Heart right ventricle (tissue), 16 donors: ENCODE measurements at regions not wholly inside any gene's neighbourhood (a gene's known extent, or its start where the extent isn't known, plus 50 kb on each side); places are given as distances from the start of the nearest gene placed in this dataset.

Experiments
- ATAC-seq, 8 donors: fragments of 200-7000 bp; cut with Tn5 transposase; one replicate each; pipeline ENCODE4 v1.9.1; 2020; ENCODE audit warnings: mild to moderate bottlenecking in 8 of 8, moderate library complexity in 8 of 8, moderate number of reproducible peaks in 1 of 8
- DNase-seq, 2 donors: peaks; one replicate each; pipeline ENCODE4 v3.0.0-alpha.2; 2020
- H3K27ac ChIP-seq, 10 donors: fragments of 200-600 bp; sonication (generic) in 2 of 10; one replicate each; pipeline versions ENCODE4 v1.5.0 to v1.8.0; 2020 to 2022; ENCODE audit warnings: mild to moderate bottlenecking in 3 of 10
- H3K27me3 ChIP-seq, 7 donors: fragments of 200-600 bp; one replicate each; pipeline ENCODE4 v1.8.0; 2021 to 2022; ENCODE audit warnings: mild to moderate bottlenecking in 2 of 7
- H3K36me3 ChIP-seq, 9 donors: fragments of 200-600 bp; sonication (generic) in 1 of 9; one replicate each; pipeline versions ENCODE4 v1.5.0 to v1.8.0; 2020 to 2022; ENCODE audit warnings: mild to moderate bottlenecking in 2 of 9
- H3K4me1 ChIP-seq, 9 donors: fragments of 200-600 bp; sonication (generic) in 1 of 9; one replicate each; pipeline versions ENCODE4 v1.5.0 to v1.8.0; 2020 to 2022; ENCODE audit warnings: mild to moderate bottlenecking in 4 of 9
- H3K4me3 ChIP-seq, 10 donors: fragments of 200-600 bp; sonication (generic) in 2 of 10; one replicate each; pipeline versions ENCODE4 v1.5.0 to v1.8.0; 2020 to 2022; ENCODE audit warnings: mild to moderate bottlenecking in 7 of 10, moderate library complexity in 2 of 10
- H3K9me3 ChIP-seq, 11 donors: fragments of 200-600 bp in 10 of 11; sonication (generic) in 2 of 11; one replicate each; pipeline versions ENCODE4 v1.5.0 to v1.8.0; 2013 to 2022; ENCODE audit warnings: mild to moderate bottlenecking in 2 of 11, control low read depth in 1 of 11, moderate library complexity in 1 of 11
- CTCF ChIP-seq, 9 donors: fragments of 200-600 bp; sonication (generic) in 2 of 9; IDR thresholded peaks; one replicate each; pipeline versions ENCODE4 v1.5.0 to v1.8.0; 2021 to 2022; ENCODE audit warnings: antibody characterized with exemption in 9 of 9, mild to moderate bottlenecking in 5 of 9, moderate library complexity in 1 of 9
- WGBS, 2 donors: extraction: QIAGEN DNeasy Blood & Tissue Kit; methylation state at CpG; one replicate each; pipeline ENCODE4 v1.1.7; 2013; ENCODE audit warnings: inconsistent platforms in 1 of 2; 5-methylcytosine and 5-hydroxymethylcytosine counted together
- intact Hi-C, 10 donors: fragments of 100-400 bp; cut with DNase I; formaldehyde crosslinking; loops; one replicate each; pipeline versions ENCODE4 v1.11.1 to v1.14.2; 2022
- donor health status: Arrhythmogenic right ventricular cardiomyopathy.
- donor health status: ischemic (EF 13 %, LVEDD 7.1; RV severe dilation, severe dysfunction).
- donor health status: healthy with polysubstance abuse.
- donor health status: DM: no; HTN: yes; CAD: no.
- donor health status: DM: no; HTN: no; CAD: no.
- donor health status: ischemic (EF 25% LVEDD 6.9; RV normal size, moderate dysfunction).
- donor health status: ischemic (EF 25% LVEDD 5.7; RV mildly dilated, moderate dysfunction).
- donor health status: healthy.
- donor health status: DM: yes; HTN: yes; CAD: no.
- donor health status: Ischemic cardiomyopathy.
- donor health status: ischemic (EF 35%, LVEDD 5.7; RV mildly dilated, moderate dysfunction).
- donor health status: nonischemic (EF 11% LVEDD 7.7; RV severe dilation, severe dysfunction).
- donor health status: DM: yes; HTN: yes; CAD: no.
- donor health status: PGD.
- donor health status: ischemic (EF 29% LVEDD 5.4; RV normal size, mild dysfunction).
- donor health status: nonischemic (EF 23%, LVEDD 6.1; RV moderate dilation, normal function).

DNA sequence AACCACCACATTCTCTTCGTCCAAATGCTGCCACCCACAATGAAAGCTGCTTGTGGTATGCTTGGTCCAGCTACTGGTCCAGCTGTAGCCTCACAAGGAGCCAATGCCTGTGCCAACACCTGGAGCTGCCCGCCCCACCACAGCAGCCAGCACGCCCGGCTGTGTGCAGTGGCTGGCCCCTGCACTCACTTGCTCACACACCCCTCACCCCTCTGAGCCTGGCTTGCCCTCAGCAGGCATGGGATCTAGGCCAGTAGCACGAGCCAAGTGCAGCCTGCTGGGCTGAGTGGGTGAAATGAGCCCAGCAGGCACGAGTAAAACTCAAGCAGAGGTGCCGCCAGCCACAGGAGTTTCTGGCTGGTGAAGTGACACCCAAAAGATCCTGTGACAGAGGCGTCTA lies 2096.4 kb upstream of the PCDH20 start:
- intact Hi-C loops, result no loop called here
- Histone ChIP-seq H3K9me3 (no peaks in the 10 kb centered on the region), H3K4me3 (no peak overlapping the region), H3K27ac (no peak overlapping the region), H3K27me3 (no peaks in the 10 kb centered on the region), H3K36me3 (no peaks in the 10 kb centered on the region), H3K4me1 (no peaks in the 10 kb centered on the region)
- no peak for TF ChIP-seq CTCF (IDR thresholded peaks at IDR 0.05)
- no peak for ATAC-seq
- WGBS, 2 donors, result 78% methylated on average over 8 of the region's 8 CpGs
- DNase-seq, result no peak

DNA sequence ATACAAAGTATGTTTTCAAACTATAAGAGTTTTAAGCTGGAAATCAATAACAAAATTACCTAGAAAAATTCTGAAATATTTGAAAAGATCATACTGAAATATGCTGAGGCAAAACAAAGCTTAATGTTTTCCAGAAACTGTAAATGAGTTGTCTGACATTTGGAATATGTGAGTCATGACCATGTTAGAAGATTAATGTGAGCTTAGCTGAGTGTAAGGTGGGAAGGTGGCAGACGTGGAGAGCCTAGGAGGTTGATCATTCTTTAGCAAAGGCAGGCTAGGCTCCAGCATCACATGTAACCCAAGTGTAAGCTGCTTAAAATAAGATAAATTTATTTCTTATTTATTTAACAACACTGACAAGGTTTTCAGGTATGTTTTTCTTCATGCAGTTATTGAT lies 2086.1 kb upstream of the PCDH20 start:
- WGBS, 2 donors, result 13 to 20% methylated on average over 1 of the region's 1 CpG
- DNase-seq (no peak), ATAC-seq (no peak)
- Histone ChIP-seq H3K4me3 (no peak overlapping the region), H3K36me3 (no peaks in the 10 kb centered on the region), H3K27me3 (no peaks in the 10 kb centered on the region), H3K27ac (no peak overlapping the region), H3K9me3 (peaks cover 0 to 28% (median 5%) of the 10 kb centered on the region in 11 donors), H3K4me1 (no peaks in the 10 kb centered on the region)
- intact Hi-C loops, result no loop called here
- TF ChIP-seq CTCF (IDR thresholded peaks at IDR 0.05), result no peak

GRCh38 chr13:63497601-63498000 lies 2082.0 kb upstream of the PCDH20 start:
- no peak for TF ChIP-seq CTCF (IDR thresholded peaks at IDR 0.05)
- no peak overlapping the region for H3K4me3 ChIP-seq
- DNase-seq (no peak), ATAC-seq (no peak)
- no peaks in the 10 kb centered on the region for H3K36me3 ChIP-seq
- H3K27ac ChIP-seq, result no peak overlapping the region
- intact Hi-C loops, result no loop called here
- H3K27me3 ChIP-seq, result no peaks in the 10 kb centered on the region
- no peaks in the 10 kb centered on the region for H3K4me1 ChIP-seq
- H3K9me3 ChIP-seq, result peaks cover 0 to 34% (median 10%) of the 10 kb centered on the region in 11 donors

DNA sequence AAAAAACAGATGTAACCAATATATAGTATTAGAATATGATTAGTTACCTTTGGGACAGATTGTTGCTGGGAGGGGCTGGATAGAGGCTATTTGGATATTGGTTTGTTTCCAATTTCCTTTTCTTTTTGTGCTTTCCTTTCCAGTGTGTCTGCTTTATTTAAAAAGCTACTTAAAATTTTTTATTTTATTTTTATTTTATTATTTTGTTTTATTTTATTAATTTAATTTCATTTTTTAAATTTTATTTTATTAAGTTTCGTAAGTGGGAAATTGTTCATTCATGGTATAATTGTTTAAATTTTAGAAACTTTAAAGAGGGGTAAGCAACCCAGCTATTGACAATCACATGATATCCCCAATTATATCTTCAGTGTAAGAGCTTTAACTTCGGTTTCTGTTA lies 2077.0 kb upstream of the PCDH20 start:
- intact Hi-C loops, result no loop called here
- 80 to 81% methylated on average over 2 of the region's 2 CpGs for WGBS, 2 donors
- no peak for TF ChIP-seq CTCF (IDR thresholded peaks at IDR 0.05)

GRCh38 chr13:63490149-63490548 lies 2074.5 kb upstream of the PCDH20 start:
- Histone ChIP-seq H3K27me3 (no peaks in the 10 kb centered on the region), H3K4me1 (no peaks in the 10 kb centered on the region), H3K9me3 (no peaks in the 10 kb centered on the region), H3K27ac (no peak overlapping the region), H3K36me3 (no peaks in the 10 kb centered on the region), H3K4me3 (no peak overlapping the region)
- DNase-seq (no peak), ATAC-seq (no peak)
- TF ChIP-seq CTCF (IDR thresholded peaks at IDR 0.05), result no peak
- WGBS, 2 donors, result 79 to 90% methylated on average over 1 of the region's 1 CpG
- intact Hi-C loops, result no loop called here

More for the DNA sequence above, 2077.0 kb upstream of the PCDH20 start:
- no peaks in the 10 kb centered on the region for H3K4me1 ChIP-seq
- H3K9me3 ChIP-seq, result peaks cover 0 to 21% (median 5%) of the 10 kb centered on the region in 11 donors
- H3K27me3 ChIP-seq, result no peaks in the 10 kb centered on the region
- H3K27ac ChIP-seq, result no peak overlapping the region
- ATAC-seq, result no peak
- no peak for DNase-seq
- no peaks in the 10 kb centered on the region for H3K36me3 ChIP-seq
- no peak overlapping the region for H3K4me3 ChIP-seq
